Heart left ventricle (tissue), 16 donors: ENCODE measurements at regions not wholly inside any gene's neighbourhood (a gene's known extent, or its start where the extent isn't known, plus 50 kb on each side); places are given as distances from the start of the nearest gene placed in this dataset.

Experiments used
- ATAC-seq, 4 donors: fragments of 200-7000 bp; cut with Tn5 transposase; one replicate each; pipeline ENCODE4 v1.9.1; 2020 to 2022; ENCODE audit warnings: moderate library complexity in 4 of 4, mild to moderate bottlenecking in 3 of 4, moderate number of reproducible peaks in 1 of 4
- DNase-seq, 5 donors: peaks; one replicate each; pipeline ENCODE4 v3.0.0-alpha.2; 2020
- H3K27ac ChIP-seq, 12 donors: fragments of 200-600 bp; sonication (generic) in 4 of 12; one replicate each; pipeline versions ENCODE4 v1.5.0 to v1.8.0; 2016 to 2022; ENCODE audit warnings: mild to moderate bottlenecking in 2 of 12
- H3K27me3 ChIP-seq, 9 donors: fragments of 200-600 bp; sonication (generic) in 2 of 9; one replicate each; pipeline versions ENCODE4 v1.5.1 to v1.8.0; 2016 to 2022; ENCODE audit warnings: mild to moderate bottlenecking in 3 of 9
- H3K36me3 ChIP-seq, 9 donors: fragments of 200-600 bp; sonication (generic) in 2 of 9; one replicate each; pipeline versions ENCODE4 v1.5.0 to v1.8.0; 2018 to 2022; ENCODE audit warnings: mild to moderate bottlenecking in 2 of 9
- H3K4me1 ChIP-seq, 12 donors: fragments of 200-600 bp; sonication (generic) in 4 of 12; one replicate each; pipeline versions ENCODE4 v1.5.0 to v1.8.0; 2016 to 2022; ENCODE audit warnings: mild to moderate bottlenecking in 3 of 12
- H3K4me3 ChIP-seq, 12 donors: fragments of 200-600 bp; sonication (generic) in 4 of 12; one replicate each; pipeline versions ENCODE4 v1.5.0 to v1.8.0; 2017 to 2022; ENCODE audit warnings: mild to moderate bottlenecking in 9 of 12, moderate library complexity in 4 of 12
- H3K9me3 ChIP-seq, 12 donors: fragments of 200-600 bp; sonication (generic) in 4 of 12; one replicate each; pipeline versions ENCODE4 v1.5.0 to v1.8.0; 2016 to 2022; ENCODE audit warnings: mild to moderate bottlenecking in 1 of 12
- CTCF ChIP-seq, 12 donors: fragments of 200-600 bp; sonication (generic) in 4 of 12; IDR thresholded peaks; one replicate each; pipeline versions ENCODE4 v1.5.0 to v1.8.0; 2018 to 2022; ENCODE audit warnings: antibody characterized with exemption in 12 of 12, mild to moderate bottlenecking in 5 of 12
- POLR2A ChIP-seq, 2 donors: fragments of 450-650 bp; IDR thresholded peaks; one replicate each; pipeline ENCODE4 v1.6.1; 2017; ENCODE audit warnings: antibody characterized with exemption in 2 of 2, mild to moderate bottlenecking in 2 of 2, moderate library complexity in 2 of 2
- WGBS, 4 donors: extraction: QIAGEN DNeasy Blood & Tissue Kit in 2 of 4; methylation state at CpG; one replicate each; pipeline versions ENCODE4 v1.1.5 to v1.1.7; 2013 to 2018; 5-methylcytosine and 5-hydroxymethylcytosine counted together
- intact Hi-C, 10 donors: fragments of 100-400 bp; cut with DNase I; formaldehyde crosslinking; loops; one replicate each; pipeline versions ENCODE4 v1.11.1 to v1.14.2; 2022
- donor health status: ischemic (EF 13 %, LVEDD 7.1; RV severe dilation, severe dysfunction).
- donor health status: healthy with polysubstance abuse.
- donor health status: DM: no; HTN: yes; CAD: no.
- donor health status: DM: no; HTN: no; CAD: no.
- donor health status: ischemic (EF 25% LVEDD 6.9; RV normal size, moderate dysfunction).
- donor health status: ischemic (EF 25% LVEDD 5.7; RV mildly dilated, moderate dysfunction).
- donor health status: healthy.
- donor health status: DM: yes; HTN: yes; CAD: no.
- donor health status: ischemic (EF 35%, LVEDD 5.7; RV mildly dilated, moderate dysfunction).
- donor health status: nonischemic (EF 11% LVEDD 7.7; RV severe dilation, severe dysfunction).
- donor health status: DM: yes; HTN: yes; CAD: no.
- donor health status: PGD.
- donor health status: ischemic (EF 29% LVEDD 5.4; RV normal size, mild dysfunction).
- donor health status: nonischemic (EF 23%, LVEDD 6.1; RV moderate dilation, normal function).

GRCh38 chr2:151053661-151053990 lies 208.0 kb downstream of the RBM43 start:
- ATAC-seq, result no peak
- 58 to 79% (median 72%) methylated on average over 1 of the region's 1 CpG for WGBS, 4 donors

GRCh38 chr2:151052850-151053660 lies 208.6 kb downstream of the RBM43 start:
- 64 to 71% (median 69%) methylated on average over 1 of the region's 1 CpG for WGBS, 4 donors

More at GRCh38 chr2:151053661-151053990, 208.0 kb downstream of the RBM43 start:
- H3K4me1 ChIP-seq, result peaks cover 0 to 7% (median 0%) of the 10 kb centered on the region in 12 donors
- H3K4me3 ChIP-seq, result no peak overlapping the region
- H3K9me3 ChIP-seq, result no peaks in the 10 kb centered on the region
- no peak for DNase-seq
- no peak overlapping the region for H3K27ac ChIP-seq
- intact Hi-C loops, result loop anchor here in 7 of 10 donors (5.0 to 10.0 kb wide), 3 partner anchors 559 to 1456 kb away; no protein-coding TSS in a partner anchor
- TF ChIP-seq CTCF (IDR thresholded peaks at IDR 0.05), result no peak
- no peak for TF ChIP-seq POLR2A (IDR thresholded peaks at IDR 0.05)
- H3K36me3 ChIP-seq, result no peaks in the 10 kb centered on the region
- no peaks in the 10 kb centered on the region for H3K27me3 ChIP-seq

GRCh38 chr2:151051574-151052220 lies 210.0 kb downstream of the RBM43 start:
- DNase-seq (peak in 1 of 5 donors; percentile 10), ATAC-seq (peak in 1 of 4 donors; percentile 51)
- Histone ChIP-seq H3K27ac (no peak overlapping the region), H3K9me3 (no peaks in the 10 kb centered on the region), H3K27me3 (no peaks in the 10 kb centered on the region), H3K4me3 (no peak overlapping the region), H3K36me3 (no peaks in the 10 kb centered on the region), H3K4me1 (no peaks in the 10 kb centered on the region)
- WGBS, 4 donors, result 0 to 3% (median 2%) methylated on average over 2 of the region's 2 CpGs
- intact Hi-C loops, result loop anchor here in 7 of 10 donors (5.0 to 10.0 kb wide), 3 partner anchors 557 to 1454 kb away; no protein-coding TSS in a partner anchor
- TF ChIP-seq CTCF (IDR thresholded peaks at IDR 0.05) (peak; percentile 52 to 84 (median 76)), POLR2A (IDR thresholded peaks at IDR 0.05) (no peak)

More at GRCh38 chr2:151052850-151053660, 208.6 kb downstream of the RBM43 start:
- no peak overlapping the region for H3K27ac ChIP-seq
- H3K36me3 ChIP-seq, result no peaks in the 10 kb centered on the region
- H3K27me3 ChIP-seq, result no peaks in the 10 kb centered on the region
- ATAC-seq (no peak), DNase-seq (no peak)
- no peak for TF ChIP-seq POLR2A (IDR thresholded peaks at IDR 0.05)
- TF ChIP-seq CTCF (IDR thresholded peaks at IDR 0.05), result no peak
- H3K9me3 ChIP-seq, result no peaks in the 10 kb centered on the region
- H3K4me3 ChIP-seq, result no peak overlapping the region
- H3K4me1 ChIP-seq, result peaks cover 0 to 7% (median 0%) of the 10 kb centered on the region in 12 donors
- intact Hi-C loops, result loop anchor here in 7 of 10 donors (5.0 to 10.0 kb wide), 3 partner anchors 558 to 1456 kb away; no protein-coding TSS in a partner anchor

- Histone ChIP-seq H3K36me3 (no peaks in the 10 kb centered on the region), H3K27me3 (no peaks in the 10 kb centered on the region), H3K27ac (no peak overlapping the region), H3K4me1 (no peaks in the 10 kb centered on the region), H3K4me3 (no peak overlapping the region), H3K9me3 (no peaks in the 10 kb centered on the region)
- ATAC-seq, result no peak
- TF ChIP-seq CTCF (IDR thresholded peaks at IDR 0.05) (no peak), POLR2A (IDR thresholded peaks at IDR 0.05) (no peak)
- intact Hi-C loops, result loop anchor here in 7 of 10 donors (5.0 to 10.0 kb wide), 3 partner anchors 555 to 1452 kb away; no protein-coding TSS in a partner anchor
- 50 to 68% (median 61%) methylated on average over 1 of the region's 1 CpG for WGBS, 4 donors
- no peak for DNase-seq
Observed at GRCh38 chr2:151049746-151050145, 211.9 kb downstream of the RBM43 start.
